GM21447 (cell line): ENCODE measurements at regions not wholly inside any gene's neighbourhood (a gene's known extent, or its start where the extent isn't known, plus 50 kb on each side); places are given as distances from the start of the nearest gene placed in this dataset.

Source experiments
- ATAC-seq: cut with Tn5 transposase; IDR thresholded peaks from one replicate; pipeline ENCODE4 v1.9.1; 2021; ENCODE audit not compliant: unreplicated experiment

DNA sequence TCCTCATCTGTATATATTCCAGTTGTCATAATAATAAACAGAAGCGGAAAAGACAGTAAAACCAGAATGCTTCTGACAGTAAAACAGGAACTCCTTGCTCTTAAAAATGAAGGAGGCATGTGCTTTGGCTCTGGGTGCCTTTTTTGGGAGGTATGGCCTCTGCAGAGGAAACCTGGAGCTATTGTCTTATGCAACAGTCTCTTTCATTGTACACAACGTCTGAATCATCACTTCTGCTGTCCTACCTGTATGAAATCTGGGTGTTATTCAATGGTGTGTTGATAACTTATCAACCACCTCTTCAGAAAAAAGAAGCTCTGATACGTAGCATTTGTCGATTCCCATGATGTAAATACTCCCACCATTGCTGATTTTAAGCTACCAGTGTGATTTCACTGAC, 64.8 kb downstream of the CDCA7 start:
- no peak for ATAC-seq

DNA sequence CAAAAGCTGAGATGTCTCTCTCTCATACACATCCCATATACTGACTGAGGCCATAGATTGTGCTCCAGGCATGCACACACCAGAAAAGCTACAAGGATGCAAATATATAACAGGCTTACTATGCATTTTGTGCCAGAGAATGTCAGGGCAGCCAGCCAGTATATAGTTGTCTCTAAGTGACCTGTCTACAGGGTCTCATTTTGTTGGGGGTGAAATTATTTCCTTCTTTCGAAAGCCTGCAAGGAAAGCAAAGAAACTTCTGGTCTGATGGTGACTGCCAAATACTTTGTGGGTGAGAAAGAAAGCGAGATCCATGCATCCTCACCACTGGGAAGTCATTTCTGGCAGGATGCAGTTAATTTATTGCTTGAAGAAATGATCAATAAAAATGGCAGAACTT, 70.2 kb downstream of the CDCA7 start:
- ATAC-seq: no peak

DNA sequence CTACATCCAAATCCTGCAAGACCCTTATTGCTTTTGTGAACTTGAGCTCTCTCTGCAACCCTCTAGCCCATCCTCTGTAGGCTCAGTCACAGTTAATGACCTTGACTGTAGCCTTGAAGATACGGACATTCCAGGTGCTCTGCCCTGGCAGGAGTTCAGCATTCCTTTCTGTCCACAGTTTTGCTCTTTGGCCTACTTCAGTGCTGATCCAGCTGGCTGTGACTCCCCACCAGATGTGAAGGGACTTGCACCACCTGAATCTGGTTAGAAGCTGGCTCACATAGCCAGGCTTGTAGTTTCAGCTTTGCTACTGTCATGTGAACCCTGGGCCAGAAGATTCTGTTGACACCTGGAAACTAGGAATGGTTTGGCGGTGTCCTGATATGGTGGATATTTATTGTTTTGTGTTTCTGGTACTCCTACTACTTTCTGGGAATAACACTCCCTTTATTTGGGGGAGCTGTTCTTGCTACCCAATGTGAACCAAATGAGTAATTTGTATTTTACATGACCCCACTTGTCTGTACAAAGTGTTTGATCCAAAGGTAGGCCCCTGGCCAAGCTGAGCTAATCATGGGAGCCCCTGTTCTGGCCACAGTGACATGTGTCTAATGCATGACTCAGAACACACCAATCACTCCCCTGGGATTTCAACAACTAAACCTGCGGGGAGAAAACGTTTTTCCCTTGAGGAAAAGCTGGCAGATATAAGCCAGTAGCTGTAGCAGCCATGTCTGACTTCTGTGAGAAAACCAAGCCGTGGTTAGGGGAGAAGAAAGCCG, 73.4 kb downstream of the CDCA7 start:
- no peak for ATAC-seq

DNA sequence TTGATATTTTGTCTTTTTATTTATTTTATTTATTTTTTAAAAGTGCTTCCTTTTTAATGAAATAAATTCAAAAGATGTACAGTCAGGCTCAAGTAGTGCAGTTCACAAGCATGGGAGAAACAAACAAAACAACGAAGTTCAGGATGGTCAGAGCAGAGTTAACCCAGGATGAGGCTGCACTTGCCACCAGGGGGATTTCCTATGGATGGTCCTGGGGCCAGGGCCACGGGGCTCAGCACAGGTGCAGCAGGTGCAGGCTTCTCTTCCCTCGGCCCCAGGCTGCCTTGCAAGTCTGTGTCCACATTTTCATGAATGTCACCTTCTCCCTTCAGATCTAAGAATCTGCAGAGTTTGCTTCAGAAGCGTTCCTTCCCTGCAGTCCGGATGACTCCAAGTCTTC, 76.5 kb downstream of the CDCA7 start:
- no peak for ATAC-seq

DNA sequence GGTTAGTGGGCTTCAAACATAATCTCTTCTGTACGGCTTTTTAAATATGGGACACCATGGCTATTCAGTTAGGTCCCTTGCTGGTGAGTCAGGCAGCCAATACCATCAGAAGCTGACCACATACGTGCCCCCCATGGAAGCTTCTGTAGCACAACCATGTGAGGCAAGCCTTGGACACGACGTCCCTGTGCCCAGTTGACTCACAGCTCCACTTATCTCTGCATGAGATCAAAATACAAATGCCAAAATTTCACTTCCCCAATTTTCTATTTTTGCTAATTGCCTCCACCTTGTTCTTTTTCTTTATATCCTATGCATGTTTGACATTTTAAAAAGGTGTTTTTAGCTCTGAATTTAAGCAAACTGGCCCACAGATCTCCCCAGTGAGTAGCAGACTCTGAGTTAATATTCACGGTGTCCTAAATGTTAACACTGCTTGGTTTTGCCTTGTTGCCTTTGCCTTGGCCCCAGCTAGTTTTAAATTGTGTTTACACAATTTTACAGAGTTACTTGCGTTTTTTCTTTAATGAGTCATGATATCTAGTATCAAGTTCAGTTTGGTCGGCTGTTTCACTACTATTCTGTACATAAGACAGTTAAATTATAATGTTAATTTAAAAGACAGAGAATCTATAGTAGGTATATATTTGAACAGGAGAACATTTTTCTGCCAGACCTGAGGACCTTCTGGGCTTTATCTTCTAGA, 77.5 kb downstream of the CDCA7 start:
- ATAC-seq: no peak

DNA sequence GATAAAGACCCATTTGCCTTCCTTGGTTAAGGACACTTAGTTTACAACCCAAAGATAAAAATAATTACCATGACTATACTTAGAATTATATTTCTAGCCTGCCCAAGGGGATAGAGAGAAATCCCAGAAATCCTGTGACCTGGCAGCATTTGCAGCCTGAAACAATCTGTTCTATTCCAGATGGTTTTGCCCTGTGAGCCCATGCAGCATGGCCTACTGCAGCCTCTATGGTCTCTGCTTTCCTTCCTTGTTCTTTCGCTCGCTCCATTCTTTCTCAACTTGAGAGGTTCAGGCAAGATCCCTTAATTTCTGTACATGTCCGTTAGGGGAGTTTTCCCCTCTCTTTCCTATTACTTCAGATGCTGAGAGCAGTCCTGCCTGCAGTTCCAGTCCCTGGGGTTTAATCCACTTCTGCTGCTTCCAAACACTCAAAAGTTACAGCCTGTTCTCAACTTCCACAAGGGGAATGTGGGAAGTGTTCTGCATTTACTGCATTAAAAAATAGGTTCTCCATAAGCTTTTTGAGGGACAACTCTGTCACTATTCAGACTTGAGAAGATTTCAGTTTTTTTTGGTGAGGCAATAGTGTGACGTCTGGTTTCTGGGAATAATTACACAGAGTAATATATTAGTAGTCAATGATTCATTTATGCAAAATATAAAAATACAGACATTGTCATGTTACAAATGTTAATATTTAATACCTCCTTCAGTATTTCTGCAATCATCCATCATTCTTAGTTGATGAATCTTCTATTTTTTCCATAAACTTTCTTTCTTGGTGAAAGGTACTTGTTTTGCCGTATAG, 80.3 kb downstream of the CDCA7 start:
- no peak for ATAC-seq

DNA sequence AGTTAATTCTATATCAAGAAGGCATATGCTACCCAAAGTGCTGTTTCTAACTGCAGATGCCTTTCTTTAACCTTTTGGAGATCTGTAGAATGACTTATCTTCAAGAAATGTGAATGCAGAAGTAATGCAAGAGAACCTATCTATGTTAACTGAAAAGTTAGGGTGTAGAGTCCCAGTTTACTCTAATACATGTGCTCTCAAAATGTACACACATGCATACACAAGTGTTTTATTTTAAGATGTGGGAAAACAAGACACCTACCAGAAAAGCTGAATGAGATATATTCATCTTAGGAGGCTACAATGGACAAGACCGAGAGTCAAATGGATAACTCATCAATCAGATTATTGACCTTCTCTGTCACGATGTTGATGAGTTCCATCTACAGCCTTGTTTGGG, 80.9 kb downstream of the CDCA7 start:
- no peak for ATAC-seq

DNA sequence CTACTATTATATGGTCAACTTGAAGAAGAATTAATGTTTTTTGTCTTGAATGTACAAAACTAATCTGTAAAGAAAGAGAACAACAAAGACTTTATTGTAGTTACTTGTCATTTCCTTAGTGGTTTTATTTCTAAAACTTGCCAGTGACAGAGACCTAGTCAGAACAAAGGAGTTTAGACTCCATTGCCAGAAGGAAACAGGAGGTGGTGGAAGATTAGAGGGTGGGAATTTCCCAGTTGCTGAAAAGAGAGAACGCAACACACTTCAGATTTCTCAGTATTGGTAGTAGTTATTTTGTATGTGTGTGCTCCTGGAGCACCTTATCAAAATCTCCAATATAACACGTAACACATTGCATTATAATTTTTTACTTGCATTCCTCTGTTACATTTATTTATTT, 81.4 kb downstream of the CDCA7 start:
- ATAC-seq: no peak

DNA sequence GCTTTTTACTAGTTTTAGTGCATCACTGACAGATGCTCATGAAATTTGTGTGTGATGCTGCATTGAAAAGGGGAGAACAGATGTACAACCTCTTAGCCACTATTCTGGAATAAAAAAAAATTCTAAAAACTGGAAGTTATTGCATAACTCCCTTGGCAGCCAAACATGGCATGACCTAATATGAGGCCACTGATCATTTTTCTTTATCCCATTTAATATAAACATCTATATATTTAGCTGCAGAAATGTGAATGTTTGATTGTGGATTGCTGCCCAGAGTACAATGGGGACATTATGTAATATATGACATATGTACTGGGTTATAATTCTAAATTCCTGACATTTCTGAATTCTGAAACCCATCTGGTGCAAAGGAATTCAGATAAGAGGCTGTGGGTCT, 86.5 kb downstream of the CDCA7 start:
- ATAC-seq: no peak

DNA sequence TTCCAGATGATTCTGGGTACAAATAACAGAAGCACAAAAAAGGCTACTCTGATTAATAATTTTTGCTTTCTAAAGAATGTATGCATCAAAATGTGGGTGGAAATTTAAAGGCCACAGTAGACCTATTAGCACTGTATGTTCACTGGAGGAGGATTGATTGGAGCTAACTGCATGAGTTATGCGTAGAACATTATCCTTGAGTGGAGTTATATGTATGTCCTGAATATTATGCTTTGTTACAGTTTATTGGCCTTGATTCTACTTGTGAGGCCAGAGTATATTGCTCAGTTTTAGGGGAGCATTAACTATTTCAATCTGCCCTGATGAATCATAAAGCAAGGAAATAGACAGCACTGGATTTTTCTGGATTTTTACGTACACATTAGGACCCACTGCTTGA, 87.9 kb downstream of the CDCA7 start:
- ATAC-seq: no peak

DNA sequence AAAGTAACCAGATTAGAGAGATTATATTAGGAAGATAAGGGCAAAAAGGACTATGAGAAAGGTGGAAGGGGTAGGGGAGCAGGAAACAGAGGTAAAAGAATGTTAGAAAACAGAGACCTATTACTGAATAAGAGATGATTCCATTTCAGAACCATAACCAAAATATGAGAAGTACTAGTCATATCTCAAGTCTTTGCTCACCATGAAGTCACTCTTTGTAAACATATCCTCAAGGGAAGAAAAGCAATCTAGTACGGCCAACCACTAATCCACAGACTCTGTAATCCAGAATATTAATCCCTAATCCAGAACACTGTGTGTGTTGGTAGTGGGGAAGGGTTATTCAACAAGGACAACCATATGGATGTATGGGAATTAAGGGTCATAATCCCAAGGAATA, 92.0 kb downstream of the CDCA7 start:
- ATAC-seq: no peak

DNA sequence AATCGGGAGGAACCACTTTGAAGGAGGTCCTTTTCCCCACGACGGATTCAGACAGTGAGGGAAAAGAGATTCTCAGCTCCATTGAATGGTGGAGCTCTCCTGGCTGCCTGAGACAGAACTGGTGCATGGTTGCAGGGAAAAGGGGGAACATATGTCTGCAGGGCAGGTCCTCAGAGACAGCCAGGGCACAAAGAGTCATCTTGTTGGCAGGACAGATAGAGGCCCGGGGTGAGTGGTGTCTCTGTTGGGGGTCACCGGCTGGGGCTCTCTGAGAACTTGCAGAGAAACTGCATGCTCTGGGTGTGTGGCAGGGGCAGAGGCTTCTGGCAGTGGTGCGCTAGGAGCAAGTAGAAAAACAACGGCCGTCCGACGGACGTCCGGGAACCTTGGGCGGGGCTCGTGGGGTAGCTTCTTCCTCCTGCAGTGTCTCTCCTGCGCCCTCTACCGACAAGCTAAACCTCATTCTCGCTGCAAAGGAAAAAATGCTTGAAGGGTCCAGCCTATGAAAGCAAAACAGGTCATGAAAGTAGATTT, 94.3 kb downstream of the CDCA7 start:
- ATAC-seq: peak; percentile 70

DNA sequence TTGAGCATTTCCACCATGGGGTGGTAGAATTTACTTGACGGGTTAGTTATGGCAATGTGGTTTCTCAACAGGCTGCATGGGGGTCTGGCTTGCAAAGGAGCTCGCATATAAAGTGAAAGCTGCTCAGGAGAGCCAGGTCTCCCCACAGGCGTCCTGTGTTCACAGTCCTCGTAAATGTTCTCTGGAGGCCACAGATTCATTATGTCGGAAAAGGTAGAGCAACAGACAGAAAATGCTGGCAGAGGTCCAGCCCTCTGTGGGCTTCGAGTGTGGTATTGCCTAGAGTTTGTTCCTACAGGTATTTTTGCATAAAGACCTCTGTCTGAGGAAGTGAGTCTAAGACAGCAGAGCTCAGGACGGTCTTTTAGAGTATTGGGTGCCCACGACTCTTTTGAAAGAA, 96.4 kb downstream of the CDCA7 start:
- ATAC-seq: no peak

DNA sequence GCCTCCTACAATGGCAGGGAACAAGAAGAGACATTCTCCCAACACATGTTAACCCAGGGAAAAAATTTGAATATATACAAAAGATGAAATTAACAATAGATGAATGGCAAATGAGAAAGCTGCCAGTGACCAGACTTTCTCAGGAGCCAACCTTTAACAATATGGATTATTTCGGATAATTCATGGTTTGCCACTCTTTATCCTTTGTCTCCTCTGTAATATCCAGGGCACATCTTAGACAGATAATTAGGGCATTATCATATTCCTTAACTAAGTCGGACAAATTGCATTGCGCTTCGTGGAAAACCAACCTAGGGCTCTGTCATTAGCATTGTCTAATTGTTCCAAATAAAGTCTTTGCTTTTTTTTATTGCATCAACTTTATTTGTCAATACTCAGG, 97.3 kb downstream of the CDCA7 start:
- ATAC-seq: no peak

DNA sequence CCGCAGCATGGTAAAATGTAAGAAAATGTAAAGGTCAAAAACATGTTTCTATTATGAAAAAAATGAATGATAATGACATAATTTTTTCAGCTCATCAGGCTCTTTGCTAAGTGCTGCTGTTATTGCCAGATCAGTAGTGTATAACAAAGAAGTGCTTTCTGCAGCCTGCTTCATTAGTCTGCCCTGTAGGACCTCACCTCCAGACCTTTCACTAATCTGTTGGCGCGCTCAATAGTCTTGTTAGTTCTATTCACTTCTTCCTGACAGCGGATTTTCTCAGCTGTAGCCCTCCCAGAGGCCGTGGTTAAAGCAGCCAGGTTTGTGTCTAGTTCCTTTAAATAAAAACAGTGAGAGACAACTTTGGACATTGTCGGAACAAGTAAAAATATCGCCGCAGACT, 97.7 kb downstream of the CDCA7 start:
- no peak for ATAC-seq

DNA sequence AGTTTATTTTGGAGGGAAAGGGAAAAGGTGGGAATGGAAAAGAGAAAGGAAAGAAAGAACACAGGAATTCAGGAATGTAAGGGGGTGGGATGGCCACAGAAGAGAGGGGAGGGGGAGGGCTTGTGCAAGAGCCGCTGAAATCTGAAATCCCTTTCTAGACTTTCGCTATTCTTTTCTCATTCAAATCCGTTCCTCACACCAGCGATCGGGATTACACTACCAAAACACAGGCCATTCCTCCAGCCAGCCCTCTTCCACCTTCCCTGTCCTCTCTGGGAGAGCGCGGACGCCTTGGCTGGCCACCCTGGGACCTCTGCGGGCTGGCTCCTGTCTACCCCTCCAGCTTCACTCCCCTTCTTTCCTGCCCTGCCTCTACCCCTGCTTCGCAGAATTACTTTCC, 102.3 kb downstream of the CDCA7 start:
- no peak for ATAC-seq

DNA sequence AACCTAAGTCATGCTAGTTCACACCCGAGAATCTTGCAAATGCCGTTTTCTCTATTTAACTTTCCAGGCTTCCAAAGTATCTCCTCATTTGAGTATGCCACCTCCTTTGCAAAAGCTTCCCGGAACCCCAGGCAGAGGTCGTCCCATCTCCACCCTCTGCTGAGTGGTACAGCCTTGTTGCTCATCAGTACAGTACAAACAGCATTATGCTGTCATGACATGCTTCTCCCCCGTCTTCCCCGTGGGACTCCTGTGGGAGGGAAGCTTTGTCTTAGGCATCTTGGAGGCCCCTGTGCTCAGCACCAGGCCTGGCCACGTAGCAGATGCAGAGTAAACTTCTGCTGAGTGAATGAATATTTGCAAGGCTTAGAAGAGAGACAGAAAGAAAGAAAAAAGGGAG, 102.7 kb downstream of the CDCA7 start:
- no peak for ATAC-seq

DNA sequence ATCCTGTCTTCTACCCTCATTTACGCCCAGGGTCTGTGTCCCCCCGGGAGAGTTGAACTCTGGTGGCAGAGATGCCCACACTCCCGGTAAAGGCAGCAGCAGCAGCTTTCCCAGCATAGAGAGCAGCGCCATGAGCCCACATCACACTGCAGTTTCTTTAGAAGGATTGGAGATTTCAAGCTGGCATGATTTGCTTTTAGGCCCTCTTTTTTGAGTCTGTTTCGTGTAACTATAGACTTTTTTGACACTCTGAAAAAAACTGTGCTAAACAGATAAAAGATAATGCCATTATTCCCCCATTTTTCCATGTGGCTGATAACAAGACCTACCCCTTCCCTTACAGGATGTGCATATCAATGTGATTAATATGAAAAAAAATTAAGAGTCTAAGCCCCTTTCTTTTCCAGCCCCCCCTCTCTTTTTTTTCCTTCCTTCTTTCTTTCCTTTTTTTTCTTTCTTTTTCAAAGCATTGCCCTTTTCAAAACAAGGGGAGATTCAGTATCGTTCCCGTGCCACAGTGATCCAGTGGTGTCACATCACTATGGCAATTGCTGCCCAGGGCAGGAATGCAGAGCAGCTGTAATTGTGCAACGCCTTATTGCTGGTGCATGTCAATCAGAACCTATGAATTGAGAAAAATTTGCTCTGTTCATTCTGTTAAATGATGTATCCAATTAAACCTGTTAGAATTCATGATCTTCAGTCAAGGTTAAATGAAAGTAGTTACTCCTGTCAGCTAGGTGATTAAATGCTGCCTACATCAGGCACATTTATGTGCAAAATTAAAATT, 104.5 kb downstream of the CDCA7 start:
- no peak for ATAC-seq

DNA sequence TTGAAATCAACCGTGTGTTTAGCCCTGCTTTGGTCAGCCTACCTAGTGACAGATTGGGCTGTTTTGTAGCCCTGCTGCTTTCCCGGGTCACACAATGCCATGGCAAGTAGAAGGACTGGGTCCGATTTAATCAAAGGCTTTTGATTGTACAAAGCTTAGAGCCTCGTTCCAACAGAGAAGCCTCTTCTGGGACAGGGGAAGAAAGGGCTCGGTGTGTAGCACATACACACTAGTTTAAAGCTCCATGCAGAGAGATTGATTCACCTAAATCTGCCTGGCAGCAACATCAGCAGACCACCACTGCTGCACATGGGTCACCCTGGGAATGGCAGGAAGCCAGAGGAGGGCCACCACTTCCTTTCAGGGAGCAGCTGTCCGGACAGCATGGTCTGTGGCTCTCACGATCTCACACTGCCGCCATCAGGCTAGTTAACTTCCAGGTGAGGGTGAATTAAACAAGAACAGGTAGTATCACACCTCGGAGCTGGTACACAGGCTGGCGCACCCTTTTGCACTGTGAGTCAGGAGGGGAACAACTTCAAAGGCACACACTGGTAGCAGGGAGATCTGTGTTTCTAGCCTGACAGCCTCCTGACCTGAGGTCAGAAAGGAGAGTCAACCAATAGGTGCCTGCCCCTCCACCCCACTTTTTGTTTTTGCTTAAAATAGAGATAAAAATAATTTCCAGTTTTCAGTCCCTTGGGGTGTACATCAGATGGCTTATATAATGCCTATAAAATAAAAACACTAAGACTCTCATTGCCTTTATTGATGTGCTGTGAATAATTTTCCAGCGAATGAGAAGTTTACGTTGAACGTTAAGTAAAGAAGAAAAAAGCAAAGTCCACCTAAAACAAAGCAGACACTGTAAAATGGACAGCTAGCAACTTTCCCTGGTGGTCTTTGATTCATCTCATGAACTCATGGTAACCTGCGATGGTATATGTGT, 108.5 kb downstream of the CDCA7 start:
- no peak for ATAC-seq

DNA sequence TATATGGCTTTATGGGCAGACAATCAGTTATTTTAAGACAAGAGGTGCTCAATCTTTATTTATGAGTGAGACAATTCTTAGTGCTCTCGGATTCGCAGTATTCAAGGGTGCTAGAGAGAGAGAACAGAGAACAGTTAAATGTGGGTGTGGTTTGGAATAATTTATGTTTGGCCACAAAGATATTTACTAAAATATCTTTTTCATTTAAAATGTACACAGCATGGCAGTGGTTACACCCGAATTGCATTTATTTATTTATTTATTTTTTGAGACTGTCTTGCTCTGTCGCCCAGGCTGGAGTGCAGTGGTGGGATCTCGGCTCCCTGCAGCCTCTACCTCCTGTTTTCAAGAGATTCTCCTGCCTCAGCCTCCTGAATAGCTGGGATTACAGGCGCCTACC, 109.2 kb downstream of the CDCA7 start:
- no peak for ATAC-seq
